HEK293 (cell line): ENCODE measurements at regions not wholly inside any gene's neighbourhood (a gene's known extent, or its start where the extent isn't known, plus 50 kb on each side); places are given as distances from the start of the nearest gene placed in this dataset.

Source experiments
- CTCF ChIP-seq: fragments of 450-650 bp; formaldehyde crosslinking; IDR thresholded peaks from 2 replicates; pipeline ENCODE4 v1.5.1; 2016; ENCODE audit warnings: missing biosample characterization, missing genetic modification characterization
- ZNF280D ChIP-seq: fragments of 450-650 bp; formaldehyde crosslinking; IDR thresholded peaks from 2 replicates; pipeline ENCODE4 v1.5.1; 2016; ENCODE audit warnings: missing biosample characterization, missing genetic modification characterization

- TF ChIP-seq CTCF (tag by site-specific recombination): no peak
- TF ChIP-seq ZNF280D (tag by site-specific recombination): no peak
Observed at GRCh38 chr21:17428484-17428869, 84.4 kb upstream of the CXADR start.
